HEK293 (cell line): ENCODE measurements at regions not wholly inside any gene's neighbourhood (a gene's known extent, or its start where the extent isn't known, plus 50 kb on each side); places are given as distances from the start of the nearest gene placed in this dataset.
A peak's percentile ranks its signal among the peaks of the same experiment; 100 is the strongest.

ENCODE experiments used
- GLI2 ChIP-seq: fragments of 450-650 bp; formaldehyde crosslinking; IDR thresholded peaks from 2 replicates; pipeline ENCODE4; 2017; ENCODE audit warnings: missing biosample characterization, missing genetic modification characterization, low read depth, borderline replicate concordance
- REPIN1 ChIP-seq: fragments of 450-650 bp; formaldehyde crosslinking; IDR thresholded peaks from 2 replicates; pipeline ENCODE4 v1.5.1; 2017; ENCODE audit warnings: missing biosample characterization, missing genetic modification characterization, low read depth
- ZBTB20 ChIP-seq: fragments of 450-650 bp; formaldehyde crosslinking; IDR thresholded peaks from 2 replicates; pipeline ENCODE4 v1.5.1; 2016; ENCODE audit warnings: missing biosample characterization, missing genetic modification characterization
- ZBTB8A ChIP-seq: fragments of 450-650 bp; formaldehyde crosslinking; IDR thresholded peaks from 2 replicates; pipeline ENCODE4 v1.5.1; 2016; ENCODE audit warnings: missing biosample characterization, missing genetic modification characterization
- TF ChIP-seq, protein P1 (sequence below): fragments of 450-650 bp; formaldehyde crosslinking; IDR thresholded peaks from 2 replicates; pipeline ENCODE4 v1.5.1; 2016; ENCODE audit warnings: missing biosample characterization, missing genetic modification characterization
- TF ChIP-seq, protein P2 (sequence below): fragments of 450-650 bp; IDR thresholded peaks from 2 replicates; pipeline ENCODE4 v1.5.1; 2018; ENCODE audit warnings: missing biosample characterization, mild to moderate bottlenecking, missing genetic modification characterization

DNA sequence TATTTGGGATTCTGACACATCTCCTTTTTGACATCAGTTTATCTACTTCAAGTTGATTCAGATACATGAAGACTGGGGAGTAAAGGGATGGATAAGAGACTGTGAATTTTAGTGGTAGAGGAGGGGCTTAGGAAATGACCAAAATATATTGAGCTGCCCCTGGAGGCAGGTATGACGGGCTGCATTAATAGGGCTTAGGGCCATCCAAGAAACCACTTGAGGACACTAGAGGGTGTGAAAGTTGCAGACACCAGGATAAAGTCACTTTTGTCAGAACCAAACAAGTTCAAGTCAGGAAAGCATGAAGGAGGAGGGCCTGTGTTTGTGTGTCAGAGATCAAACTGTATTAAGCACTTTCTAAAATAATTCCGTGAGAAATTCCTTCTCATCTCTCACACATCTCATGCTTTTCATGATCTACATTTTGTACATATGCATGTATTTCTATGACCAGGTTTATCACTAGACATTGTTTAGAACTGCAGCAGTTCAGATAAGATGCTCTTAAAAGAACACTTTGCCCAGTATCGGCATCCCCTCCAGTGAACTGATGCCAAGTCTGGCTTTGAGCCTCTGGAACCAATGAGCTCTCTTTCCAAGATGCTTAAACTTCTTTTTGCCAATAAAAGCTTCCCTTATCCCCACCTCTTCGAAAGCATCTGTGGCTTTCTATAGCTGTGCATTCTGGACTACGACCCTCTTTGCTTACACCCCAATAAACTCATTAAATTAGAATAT, 136.9 kb downstream of the SLC38A1 start:
- TF ChIP-seq, protein P1, sequence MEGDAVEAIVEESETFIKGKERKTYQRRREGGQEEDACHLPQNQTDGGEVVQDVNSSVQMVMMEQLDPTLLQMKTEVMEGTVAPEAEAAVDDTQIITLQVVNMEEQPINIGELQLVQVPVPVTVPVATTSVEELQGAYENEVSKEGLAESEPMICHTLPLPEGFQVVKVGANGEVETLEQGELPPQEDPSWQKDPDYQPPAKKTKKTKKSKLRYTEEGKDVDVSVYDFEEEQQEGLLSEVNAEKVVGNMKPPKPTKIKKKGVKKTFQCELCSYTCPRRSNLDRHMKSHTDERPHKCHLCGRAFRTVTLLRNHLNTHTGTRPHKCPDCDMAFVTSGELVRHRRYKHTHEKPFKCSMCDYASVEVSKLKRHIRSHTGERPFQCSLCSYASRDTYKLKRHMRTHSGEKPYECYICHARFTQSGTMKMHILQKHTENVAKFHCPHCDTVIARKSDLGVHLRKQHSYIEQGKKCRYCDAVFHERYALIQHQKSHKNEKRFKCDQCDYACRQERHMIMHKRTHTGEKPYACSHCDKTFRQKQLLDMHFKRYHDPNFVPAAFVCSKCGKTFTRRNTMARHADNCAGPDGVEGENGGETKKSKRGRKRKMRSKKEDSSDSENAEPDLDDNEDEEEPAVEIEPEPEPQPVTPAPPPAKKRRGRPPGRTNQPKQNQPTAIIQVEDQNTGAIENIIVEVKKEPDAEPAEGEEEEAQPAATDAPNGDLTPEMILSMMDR (tag by site-specific recombination): peak; percentile 82
- TF ChIP-seq, protein P2, sequence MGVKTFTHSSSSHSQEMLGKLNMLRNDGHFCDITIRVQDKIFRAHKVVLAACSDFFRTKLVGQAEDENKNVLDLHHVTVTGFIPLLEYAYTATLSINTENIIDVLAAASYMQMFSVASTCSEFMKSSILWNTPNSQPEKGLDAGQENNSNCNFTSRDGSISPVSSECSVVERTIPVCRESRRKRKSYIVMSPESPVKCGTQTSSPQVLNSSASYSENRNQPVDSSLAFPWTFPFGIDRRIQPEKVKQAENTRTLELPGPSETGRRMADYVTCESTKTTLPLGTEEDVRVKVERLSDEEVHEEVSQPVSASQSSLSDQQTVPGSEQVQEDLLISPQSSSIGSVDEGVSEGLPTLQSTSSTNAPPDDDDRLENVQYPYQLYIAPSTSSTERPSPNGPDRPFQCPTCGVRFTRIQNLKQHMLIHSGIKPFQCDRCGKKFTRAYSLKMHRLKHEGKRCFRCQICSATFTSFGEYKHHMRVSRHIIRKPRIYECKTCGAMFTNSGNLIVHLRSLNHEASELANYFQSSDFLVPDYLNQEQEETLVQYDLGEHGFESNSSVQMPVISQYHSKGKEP (tag by site-specific recombination): no peak
- TF ChIP-seq REPIN1 (tag by site-specific recombination) (no peak), ZBTB8A (tag by site-specific recombination) (no peak), ZBTB20 (tag by site-specific recombination) (no peak), GLI2 (tag by site-specific recombination) (no peak)
